H9 (cell line): ENCODE measurements at regions not wholly inside any gene's neighbourhood (a gene's known extent, or its start where the extent isn't known, plus 50 kb on each side); places are given as distances from the start of the nearest gene placed in this dataset.

Experiments
- DNase-seq: peaks from one replicate; pipeline ENCODE4 v3.0.0-alpha.2; 2017
- H2AFZ ChIP-seq: one replicate; pipeline ENCODE4 v1.6.1; 2013; ENCODE audit warnings: mild to moderate bottlenecking, low read length, control low read depth, moderate library complexity
- H2AK5ac ChIP-seq: 2 replicates; pipeline ENCODE4 v1.6.1; 2013; ENCODE audit warnings: low read length, control low read depth, mixed read lengths; ENCODE audit not compliant: insufficient read length
- H2BK120ac ChIP-seq: one replicate; pipeline ENCODE4 v1.6.1; 2013; ENCODE audit warnings: low read depth, mild to moderate bottlenecking, low read length, control low read depth, inconsistent platforms; ENCODE audit not compliant: poor library complexity, severe bottlenecking
- H2BK12ac ChIP-seq: 2 replicates; pipeline ENCODE4 v1.6.1; 2013; ENCODE audit warnings: low read length, control low read depth, mixed read lengths, low read depth; ENCODE audit not compliant: insufficient read length
- H2BK15ac ChIP-seq: 2 replicates; pipeline ENCODE4 v1.6.1; 2013; ENCODE audit warnings: low read depth, low read length, control low read depth
- H2BK20ac ChIP-seq: one replicate; pipeline ENCODE4 v1.6.1; 2013; ENCODE audit warnings: low read depth, mild to moderate bottlenecking, low read length, control low read depth, inconsistent platforms; ENCODE audit not compliant: poor library complexity, severe bottlenecking
- H2BK5ac ChIP-seq: 2 replicates; pipeline ENCODE4 v1.6.1; 2013; ENCODE audit warnings: low read length, control low read depth, mixed read lengths; ENCODE audit not compliant: insufficient read length
- H3K14ac ChIP-seq: 2 replicates; pipeline ENCODE4 v1.6.1; 2013; ENCODE audit warnings: low read length, control low read depth; ENCODE audit not compliant: insufficient read depth
- H3K18ac ChIP-seq: 2 replicates; pipeline ENCODE4 v1.6.1; 2013; ENCODE audit warnings: low read depth, mild to moderate bottlenecking, mixed read lengths, low read length, control low read depth; ENCODE audit not compliant: insufficient read length
- H3K23ac ChIP-seq: 2 replicates; pipeline ENCODE4 v1.6.1; 2013; ENCODE audit warnings: low read length, control low read depth, mixed read lengths, low read depth; ENCODE audit not compliant: insufficient read length
- H3K23me2 ChIP-seq: 2 replicates; pipeline ENCODE4 v1.6.1; 2013; ENCODE audit warnings: low read depth, mild to moderate bottlenecking, mixed read lengths, low read length, control low read depth; ENCODE audit not compliant: insufficient read length, poor library complexity, severe bottlenecking
- H3K27ac ChIP-seq: 2 replicates; pipeline ENCODE4 v1.5.1; 2013; ENCODE audit warnings: low read length, control low read depth, mixed read lengths, low read depth; ENCODE audit not compliant: insufficient read length
- H3K27me3 ChIP-seq: 2 replicates; pipeline ENCODE4 v1.6.1; 2013; ENCODE audit warnings: low read length, control low read depth, inconsistent platforms; ENCODE audit not compliant: insufficient read depth
- H3K4ac ChIP-seq: 2 replicates; pipeline ENCODE4 v1.6.1; 2013; ENCODE audit warnings: low read depth, mild to moderate bottlenecking, control low read depth, inconsistent platforms, low read length, moderate library complexity
- H3K4me1 ChIP-seq: 2 replicates; pipeline ENCODE4 v1.6.1; 2013; ENCODE audit warnings: low read length, control low read depth, inconsistent platforms; ENCODE audit not compliant: insufficient read depth
- H3K4me2 ChIP-seq: 2 replicates; pipeline ENCODE4 v1.6.1; 2013; ENCODE audit warnings: low read length, control low read depth, mixed read lengths; ENCODE audit not compliant: insufficient read length, insufficient read depth
- H3K56ac ChIP-seq: 2 replicates; pipeline ENCODE4 v1.6.1; 2013; ENCODE audit warnings: low read depth, mild to moderate bottlenecking, mixed read lengths, low read length, control low read depth; ENCODE audit not compliant: insufficient read length
- H3K79me1 ChIP-seq: 2 replicates; pipeline ENCODE4 v1.6.1; 2013; ENCODE audit warnings: low read depth, mild to moderate bottlenecking, moderate library complexity, low read length, control low read depth, inconsistent platforms; ENCODE audit not compliant: insufficient read depth, poor library complexity, severe bottlenecking
- H3K79me2 ChIP-seq: 2 replicates; pipeline ENCODE4 v1.6.1; 2013; ENCODE audit warnings: low read length, control low read depth, inconsistent platforms; ENCODE audit not compliant: insufficient read depth
- H3K9ac ChIP-seq: 2 replicates; pipeline ENCODE4 v1.6.1; 2013; ENCODE audit warnings: low read length, control low read depth, mixed read lengths; ENCODE audit not compliant: insufficient read length; ENCODE audit errors: extremely low read depth
- H3K9me3 ChIP-seq: one replicate; pipeline ENCODE4 v1.6.1; 2013; ENCODE audit warnings: low read depth, low read length, inconsistent platforms; ENCODE audit not compliant: control insufficient read depth
- H3T11ph ChIP-seq: one replicate; pipeline ENCODE4 v1.6.1; 2013; ENCODE audit warnings: mild to moderate bottlenecking, low read length, control low read depth, inconsistent platforms
- H4K20me1 ChIP-seq: one replicate; pipeline ENCODE4 v1.6.1; 2013; ENCODE audit not compliant: control insufficient read depth, insufficient read length, insufficient read depth
- H4K5ac ChIP-seq: 2 replicates; pipeline ENCODE4 v1.6.1; 2013; ENCODE audit warnings: low read depth, mild to moderate bottlenecking, mixed read lengths, low read length, control low read depth; ENCODE audit not compliant: insufficient read length
- H4K8ac ChIP-seq: replicated peaks from 2 replicates; pipeline ENCODE4 v1.6.1; 2013; ENCODE audit warnings: low read length, control low read depth, mixed read lengths, low read depth; ENCODE audit not compliant: insufficient read length
- H4K91ac ChIP-seq: 2 replicates; pipeline ENCODE4 v1.6.1; 2013; ENCODE audit warnings: low read depth, mild to moderate bottlenecking, moderate library complexity, mixed read lengths, low read length, control low read depth; ENCODE audit not compliant: insufficient read length
- H3K27ac Mint-ChIP-seq, 3 experiments: 2 replicates in 2 of 3; 3 replicates in 1 of 3; pipeline ENCODE4 v1.8.0; 2020 to 2021; ENCODE audit warnings: mixed read lengths in 3 of 3, mild to moderate bottlenecking in 1 of 3, moderate library complexity in 1 of 3
- H3K27me3 Mint-ChIP-seq: 2 replicates; pipeline ENCODE4 v1.8.0; 2021; ENCODE audit warnings: low read depth, mild to moderate bottlenecking, moderate library complexity, mixed read lengths
- H3K36me3 Mint-ChIP-seq, 3 experiments: 2 replicates in 2 of 3; 3 replicates in 1 of 3; pipeline ENCODE4 v1.8.0; 2020 to 2021; ENCODE audit warnings: low read depth in 3 of 3, mixed read lengths in 3 of 3; ENCODE audit not compliant: insufficient read depth in 1 of 3
- H3K4me1 Mint-ChIP-seq, 2 experiments: 2 replicates each; pipeline ENCODE4 v1.8.0; 2020; ENCODE audit warnings: mixed read lengths in 2 of 2
- H3K4me3 Mint-ChIP-seq, 2 experiments: 2 replicates in 1 of 2; 3 replicates in 1 of 2; pipeline ENCODE4 v1.8.0; 2020 to 2021; ENCODE audit warnings: mild to moderate bottlenecking in 2 of 2, mixed read lengths in 2 of 2, moderate library complexity in 1 of 2
- H3K9me3 Mint-ChIP-seq, 2 experiments: 2 replicates in 1 of 2; 3 replicates in 1 of 2; pipeline ENCODE4 v1.8.0; 2020; ENCODE audit warnings: mild to moderate bottlenecking in 2 of 2, mixed read lengths in 2 of 2, moderate library complexity in 1 of 2
- WGBS: extraction: QIAGEN DNeasy Blood & Tissue Kit; methylation state at CpG from one replicate; pipeline ENCODE4 v1.1.7; 2013; ENCODE audit warnings: missing lambda C conversion rate, low lambda C conversion rate, mixed read lengths; ENCODE audit not compliant: insufficient read length; ENCODE audit errors: extremely low coverage; 5-methylcytosine and 5-hydroxymethylcytosine counted together
- TF ChIP-seq, protein P1 (sequence below): fragments of 200-600 bp; sonication (generic); conservative IDR thresholded peaks from 3 replicates; pipeline ENCODE4 v1.8.0; 2021; ENCODE audit warnings: antibody characterized with exemption, mild to moderate bottlenecking

DNA sequence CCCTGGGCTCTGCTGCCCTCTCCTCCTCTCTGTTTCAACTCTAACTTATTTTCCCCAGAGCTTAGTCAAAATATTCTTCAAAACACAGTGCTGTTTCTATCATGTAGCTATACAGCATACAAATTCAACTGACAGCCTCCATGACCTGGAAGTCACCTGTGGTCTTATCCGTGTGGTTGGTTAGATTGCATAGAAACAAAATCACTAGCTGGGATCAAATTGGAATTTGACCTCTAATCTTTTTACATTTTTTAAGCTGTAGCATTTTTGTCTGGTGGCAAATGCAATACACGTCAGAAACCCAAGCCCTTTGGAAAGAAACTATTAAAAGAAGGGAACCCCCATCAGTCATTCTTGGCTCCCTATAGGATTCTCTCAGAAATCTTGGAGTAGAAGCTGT is 57.3 kb downstream of the ABCC12 start:
- no peaks in the 10 kb centered on the region for H3K27me3 ChIP-seq
- H2AFZ ChIP-seq: no peak overlapping the region
- no peaks in the 10 kb centered on the region for H4K20me1 ChIP-seq
- no peak overlapping the region for H3K4ac ChIP-seq
- no peaks in the 10 kb centered on the region for H3K36me3 Mint-ChIP-seq
- no peak overlapping the region for H4K91ac ChIP-seq
- WGBS: no CpG with 5 or more reads among the region's 2 CpGs
- DNase-seq: no peak
- H3K18ac ChIP-seq: no peak overlapping the region
- no peak overlapping the region for H2BK15ac ChIP-seq
- no peak overlapping the region for H3K23ac ChIP-seq
- no peak overlapping the region for H2BK12ac ChIP-seq
- TF ChIP-seq, protein P1, sequence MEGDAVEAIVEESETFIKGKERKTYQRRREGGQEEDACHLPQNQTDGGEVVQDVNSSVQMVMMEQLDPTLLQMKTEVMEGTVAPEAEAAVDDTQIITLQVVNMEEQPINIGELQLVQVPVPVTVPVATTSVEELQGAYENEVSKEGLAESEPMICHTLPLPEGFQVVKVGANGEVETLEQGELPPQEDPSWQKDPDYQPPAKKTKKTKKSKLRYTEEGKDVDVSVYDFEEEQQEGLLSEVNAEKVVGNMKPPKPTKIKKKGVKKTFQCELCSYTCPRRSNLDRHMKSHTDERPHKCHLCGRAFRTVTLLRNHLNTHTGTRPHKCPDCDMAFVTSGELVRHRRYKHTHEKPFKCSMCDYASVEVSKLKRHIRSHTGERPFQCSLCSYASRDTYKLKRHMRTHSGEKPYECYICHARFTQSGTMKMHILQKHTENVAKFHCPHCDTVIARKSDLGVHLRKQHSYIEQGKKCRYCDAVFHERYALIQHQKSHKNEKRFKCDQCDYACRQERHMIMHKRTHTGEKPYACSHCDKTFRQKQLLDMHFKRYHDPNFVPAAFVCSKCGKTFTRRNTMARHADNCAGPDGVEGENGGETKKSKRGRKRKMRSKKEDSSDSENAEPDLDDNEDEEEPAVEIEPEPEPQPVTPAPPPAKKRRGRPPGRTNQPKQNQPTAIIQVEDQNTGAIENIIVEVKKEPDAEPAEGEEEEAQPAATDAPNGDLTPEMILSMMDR: no peak
- no peaks in the 10 kb centered on the region for H3K4me1 ChIP-seq
- H3K9me3 ChIP-seq: no peaks in the 10 kb centered on the region
- H2BK120ac ChIP-seq: no peak overlapping the region
- H2BK20ac ChIP-seq: no peak overlapping the region
- no peak overlapping the region for H3K9ac ChIP-seq
- H3K79me2 ChIP-seq: no peaks in the 10 kb centered on the region
- H3K79me1 ChIP-seq: no peaks in the 10 kb centered on the region
- peaks cover 2% of the 10 kb centered on the region for H3K27me3 Mint-ChIP-seq
- no peaks in the 10 kb centered on the region for H3K9me3 Mint-ChIP-seq
- no peak overlapping the region for H3K14ac ChIP-seq
- H2BK5ac ChIP-seq: no peak overlapping the region
- no peak overlapping the region for H3T11ph ChIP-seq
- H3K56ac ChIP-seq: no peak overlapping the region
- H3K4me2 ChIP-seq: no peak overlapping the region
- H3K4me1 Mint-ChIP-seq: peaks cover 16 to 18% of the 10 kb centered on the region in 2 experiments
- H4K8ac ChIP-seq: no peak overlapping the region
- no peaks in the 10 kb centered on the region for H3K23me2 ChIP-seq
- no peak overlapping the region for H3K27ac ChIP-seq
- H3K27ac Mint-ChIP-seq: no peak overlapping the region
- no peak overlapping the region for H4K5ac ChIP-seq
- H3K4me3 Mint-ChIP-seq: no peak overlapping the region
- H2AK5ac ChIP-seq: no peak overlapping the region
